ENCODE measurements at regions not wholly inside any gene's neighbourhood (a gene's known extent, or its start where the extent isn't known, plus 50 kb on each side); places are given as distances from the start of the nearest gene placed in this dataset.

- H3K4me3 ChIP-seq (ENCODE audit: control insufficient read depth, low read depth, low read length) = no peak overlapping the region
- no peak for TF ChIP-seq CTCF (IDR thresholded peaks at IDR 0.05; ENCODE audit: control insufficient read depth, insufficient read depth, low read depth, low read length, missing control alignments)
- DNase-seq (ENCODE audit: low read depth) = no peak
Measured at GRCh38 chr7:20980232-20980631, 193.5 kb upstream of the SP8 start.

GRCh38 chr7:20980668-20981264 is 194.1 kb upstream of the SP8 start:
- no peak for DNase-seq (ENCODE audit: low read depth)
- H3K4me3 ChIP-seq (ENCODE audit: control insufficient read depth, low read depth, low read length) = no peak overlapping the region
- no peak for TF ChIP-seq CTCF (IDR thresholded peaks at IDR 0.05; ENCODE audit: control insufficient read depth, insufficient read depth, low read depth, low read length, missing control alignments)

GRCh38 chr7:20988340-20988739 is 201.7 kb upstream of the SP8 start:
- no peak for DNase-seq (ENCODE audit: low read depth)
- TF ChIP-seq CTCF (IDR thresholded peaks at IDR 0.05; ENCODE audit: control insufficient read depth, insufficient read depth, low read depth, low read length, missing control alignments) = no peak
- no peak overlapping the region for H3K4me3 ChIP-seq (ENCODE audit: control insufficient read depth, low read depth, low read length)

- DNase-seq (ENCODE audit: low read depth) = no peak
- TF ChIP-seq CTCF (IDR thresholded peaks at IDR 0.05; ENCODE audit: control insufficient read depth, insufficient read depth, low read depth, low read length, missing control alignments) = no peak
- no peak overlapping the region for H3K4me3 ChIP-seq (ENCODE audit: control insufficient read depth, low read depth, low read length)
Measured at GRCh38 chr7:20991544-20991943, 204.9 kb upstream of the SP8 start.

- TF ChIP-seq CTCF (IDR thresholded peaks at IDR 0.05; ENCODE audit: control insufficient read depth, insufficient read depth, low read depth, low read length, missing control alignments) = no peak
- no peak for DNase-seq (ENCODE audit: low read depth)
- no peak overlapping the region for H3K4me3 ChIP-seq (ENCODE audit: control insufficient read depth, low read depth, low read length)
Measured at GRCh38 chr7:20993693-20994092, 207.0 kb upstream of the SP8 start.

GRCh38 chr7:20998309-20998708 is 211.6 kb upstream of the SP8 start:
- no peak for TF ChIP-seq CTCF (IDR thresholded peaks at IDR 0.05; ENCODE audit: control insufficient read depth, insufficient read depth, low read depth, low read length, missing control alignments)
- DNase-seq (ENCODE audit: low read depth) = no peak
- H3K4me3 ChIP-seq (ENCODE audit: control insufficient read depth, low read depth, low read length) = no peak overlapping the region

GRCh38 chr7:21011153-21011552 is 224.5 kb upstream of the SP8 start:
- no peak for TF ChIP-seq CTCF (IDR thresholded peaks at IDR 0.05; ENCODE audit: control insufficient read depth, insufficient read depth, low read depth, low read length, missing control alignments)
- no peak for DNase-seq (ENCODE audit: low read depth)
- H3K4me3 ChIP-seq (ENCODE audit: control insufficient read depth, low read depth, low read length) = no peak overlapping the region
